DND-41 (cell line): ENCODE measurements at regions not wholly inside any gene's neighbourhood (a gene's known extent, or its start where the extent isn't known, plus 50 kb on each side); places are given as distances from the start of the nearest gene placed in this dataset.

Source experiments
- EZH2 ChIP-seq: IDR thresholded peaks from 3 replicates; pipeline ENCODE4 v1.6.1; 2012; ENCODE audit warnings: borderline replicate concordance, low read depth, mild to moderate bottlenecking, moderate library complexity, low read length, inconsistent platforms; ENCODE audit not compliant: severe bottlenecking
- TF ChIP-seq, protein P1 (sequence below): IDR thresholded peaks from 2 replicates; pipeline ENCODE4 v1.5.1; 2012; ENCODE audit warnings: borderline replicate concordance, low read length, moderate library complexity, mild to moderate bottlenecking; ENCODE audit not compliant: poor library complexity, severe bottlenecking; ENCODE audit errors: extremely low read depth

DNA sequence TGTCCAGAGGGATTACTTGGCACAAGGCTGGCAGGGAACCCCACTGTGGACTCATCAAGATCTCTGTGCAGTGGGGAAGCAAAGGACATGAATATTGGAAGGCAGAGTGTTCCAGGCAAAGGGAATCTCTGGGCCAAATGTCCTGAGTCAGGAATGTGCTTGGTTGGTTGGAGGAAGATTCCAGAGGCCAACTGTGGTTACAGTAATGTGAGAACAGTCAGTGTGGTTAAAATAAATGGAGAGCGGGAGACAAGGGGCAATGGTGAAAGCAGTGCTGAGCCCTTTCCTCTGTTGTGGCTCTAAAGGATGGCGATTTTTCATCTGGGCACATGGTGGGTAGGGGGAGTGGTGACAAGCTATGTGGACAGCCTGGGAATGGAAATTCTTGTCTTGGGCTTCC is 948.2 kb downstream of the BCL11B start:
- TF ChIP-seq, protein P1, sequence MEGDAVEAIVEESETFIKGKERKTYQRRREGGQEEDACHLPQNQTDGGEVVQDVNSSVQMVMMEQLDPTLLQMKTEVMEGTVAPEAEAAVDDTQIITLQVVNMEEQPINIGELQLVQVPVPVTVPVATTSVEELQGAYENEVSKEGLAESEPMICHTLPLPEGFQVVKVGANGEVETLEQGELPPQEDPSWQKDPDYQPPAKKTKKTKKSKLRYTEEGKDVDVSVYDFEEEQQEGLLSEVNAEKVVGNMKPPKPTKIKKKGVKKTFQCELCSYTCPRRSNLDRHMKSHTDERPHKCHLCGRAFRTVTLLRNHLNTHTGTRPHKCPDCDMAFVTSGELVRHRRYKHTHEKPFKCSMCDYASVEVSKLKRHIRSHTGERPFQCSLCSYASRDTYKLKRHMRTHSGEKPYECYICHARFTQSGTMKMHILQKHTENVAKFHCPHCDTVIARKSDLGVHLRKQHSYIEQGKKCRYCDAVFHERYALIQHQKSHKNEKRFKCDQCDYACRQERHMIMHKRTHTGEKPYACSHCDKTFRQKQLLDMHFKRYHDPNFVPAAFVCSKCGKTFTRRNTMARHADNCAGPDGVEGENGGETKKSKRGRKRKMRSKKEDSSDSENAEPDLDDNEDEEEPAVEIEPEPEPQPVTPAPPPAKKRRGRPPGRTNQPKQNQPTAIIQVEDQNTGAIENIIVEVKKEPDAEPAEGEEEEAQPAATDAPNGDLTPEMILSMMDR = no peak
- TF ChIP-seq EZH2 = no peak
